ENCODE measurements at regions not wholly inside any gene's neighbourhood (a gene's known extent, or its start where the extent isn't known, plus 50 kb on each side); places are given as distances from the start of the nearest gene placed in this dataset.

GRCh38 chr2:164386231-164386630 is 235.1 kb downstream of the GRB14 start:
- H3K27ac Mint-ChIP-seq = no peak overlapping the region
- TF ChIP-seq CTCF (IDR thresholded peaks at IDR 0.05) = no peak
- DNase-seq = no peak
- H3K27me3 Mint-ChIP-seq (ENCODE audit: insufficient read depth) = peaks cover 2% of the 10 kb centered on the region
- H3K4me3 Mint-ChIP-seq = no peak overlapping the region
- H3K4me1 Mint-ChIP-seq (ENCODE audit: low read depth) = peaks cover 20% of the 10 kb centered on the region
- peaks cover 4% of the 10 kb centered on the region; the same call in 1 of the 2 replicates for H3K9me3 Mint-ChIP-seq
- no peaks in the 10 kb centered on the region for H3K36me3 Mint-ChIP-seq (ENCODE audit: low read depth)

- H3K36me3 Mint-ChIP-seq (ENCODE audit: low read depth) = no peaks in the 10 kb centered on the region
- no peak for TF ChIP-seq CTCF (IDR thresholded peaks at IDR 0.05)
- H3K27ac Mint-ChIP-seq = no peak overlapping the region
- peaks cover 18% of the 10 kb centered on the region for H3K4me1 Mint-ChIP-seq (ENCODE audit: low read depth)
- H3K27me3 Mint-ChIP-seq (ENCODE audit: insufficient read depth) = peaks cover 2% of the 10 kb centered on the region
- no peak for DNase-seq
- peaks cover 4% of the 10 kb centered on the region; the same call in 1 of the 2 replicates for H3K9me3 Mint-ChIP-seq
- H3K4me3 Mint-ChIP-seq = no peak overlapping the region
These were observed 236.8 kb downstream of the GRB14 start for GRCh38 chr2:164384434-164384833.

- no peaks in the 10 kb centered on the region; the same call in 1 of the 2 replicates for H3K9me3 Mint-ChIP-seq
- H3K4me1 Mint-ChIP-seq (ENCODE audit: low read depth) = no peaks in the 10 kb centered on the region
- no peaks in the 10 kb centered on the region for H3K27me3 Mint-ChIP-seq (ENCODE audit: insufficient read depth)
- H3K4me3 Mint-ChIP-seq = no peak overlapping the region
- H3K36me3 Mint-ChIP-seq (ENCODE audit: low read depth) = no peaks in the 10 kb centered on the region
- no peak overlapping the region for H3K27ac Mint-ChIP-seq
- DNase-seq = no peak
- TF ChIP-seq CTCF (IDR thresholded peaks at IDR 0.05) = no peak
These were observed 249.4 kb downstream of the GRB14 start for GRCh38 chr2:164371916-164372315.

GRCh38 chr2:164369366-164369765 is 251.9 kb downstream of the GRB14 start:
- no peaks in the 10 kb centered on the region for H3K4me1 Mint-ChIP-seq (ENCODE audit: low read depth)
- no peak overlapping the region for H3K27ac Mint-ChIP-seq
- no peak for DNase-seq
- no peaks in the 10 kb centered on the region; the same call in 1 of the 2 replicates for H3K9me3 Mint-ChIP-seq
- no peak overlapping the region for H3K4me3 Mint-ChIP-seq
- no peaks in the 10 kb centered on the region for H3K27me3 Mint-ChIP-seq (ENCODE audit: insufficient read depth)
- no peaks in the 10 kb centered on the region for H3K36me3 Mint-ChIP-seq (ENCODE audit: low read depth)
- no peak for TF ChIP-seq CTCF (IDR thresholded peaks at IDR 0.05)

- TF ChIP-seq CTCF (IDR thresholded peaks at IDR 0.05) = no peak
- no peaks in the 10 kb centered on the region for H3K4me1 Mint-ChIP-seq (ENCODE audit: low read depth)
- no peak overlapping the region for H3K4me3 Mint-ChIP-seq
- no peaks in the 10 kb centered on the region; the same call in 1 of the 2 replicates for H3K9me3 Mint-ChIP-seq
- no peak overlapping the region for H3K27ac Mint-ChIP-seq
- H3K36me3 Mint-ChIP-seq (ENCODE audit: low read depth) = no peaks in the 10 kb centered on the region
- no peak for DNase-seq
- no peaks in the 10 kb centered on the region for H3K27me3 Mint-ChIP-seq (ENCODE audit: insufficient read depth)
These were observed 252.4 kb downstream of the GRB14 start for GRCh38 chr2:164368896-164369295.

GRCh38 chr2:164363646-164364045 is 257.6 kb downstream of the GRB14 start:
- no peaks in the 10 kb centered on the region; the same call in 1 of the 2 replicates for H3K27me3 Mint-ChIP-seq (ENCODE audit: insufficient read depth)
- TF ChIP-seq CTCF (IDR thresholded peaks at IDR 0.05) = no peak
- no peak overlapping the region for H3K4me3 Mint-ChIP-seq
- no peak for DNase-seq
- H3K27ac Mint-ChIP-seq = no peak overlapping the region
- no peaks in the 10 kb centered on the region for H3K36me3 Mint-ChIP-seq (ENCODE audit: low read depth)
- H3K4me1 Mint-ChIP-seq (ENCODE audit: low read depth) = no peaks in the 10 kb centered on the region
- H3K9me3 Mint-ChIP-seq = peaks cover 10% of the 10 kb centered on the region
